ENCODE measurements at regions not wholly inside any gene's neighbourhood (a gene's known extent, or its start where the extent isn't known, plus 50 kb on each side); places are given as distances from the start of the nearest gene placed in this dataset.

- DNase-seq (ENCODE audit: low read depth) = no peak
- TF ChIP-seq CTCF (IDR thresholded peaks at IDR 0.05; ENCODE audit: insufficient read depth, low read length, poor library complexity, severe bottlenecking) = no peak
- Histone ChIP-seq H3K27me3 (ENCODE audit: control insufficient read depth, insufficient read depth, low read length) (no peaks in the 10 kb centered on the region), H3K4me3 (ENCODE audit: low read depth, low read length) (no peak overlapping the region), H3K36me3 (ENCODE audit: control insufficient read depth, insufficient read depth, low read length) (no peaks in the 10 kb centered on the region)
Measured at GRCh38 chr15:39094116-39094515, 486.8 kb upstream of the THBS1 start.

- Histone ChIP-seq H3K27me3 (ENCODE audit: control insufficient read depth, insufficient read depth, low read length) (no peaks in the 10 kb centered on the region), H3K4me3 (ENCODE audit: low read depth, low read length) (no peak overlapping the region), H3K36me3 (ENCODE audit: control insufficient read depth, insufficient read depth, low read length) (no peaks in the 10 kb centered on the region)
- DNase-seq (ENCODE audit: low read depth) = no peak
- no peak for TF ChIP-seq CTCF (IDR thresholded peaks at IDR 0.05; ENCODE audit: insufficient read depth, low read length, poor library complexity, severe bottlenecking)
Measured at GRCh38 chr15:39095218-39095879, 485.5 kb upstream of the THBS1 start.

- TF ChIP-seq CTCF (IDR thresholded peaks at IDR 0.05; ENCODE audit: insufficient read depth, low read length, poor library complexity, severe bottlenecking) = no peak
- Histone ChIP-seq H3K4me3 (ENCODE audit: low read depth, low read length) (no peak overlapping the region), H3K36me3 (ENCODE audit: control insufficient read depth, insufficient read depth, low read length) (no peaks in the 10 kb centered on the region), H3K27me3 (ENCODE audit: control insufficient read depth, insufficient read depth, low read length) (no peaks in the 10 kb centered on the region)
- no peak for DNase-seq (ENCODE audit: low read depth)
Measured at GRCh38 chr15:39096608-39097205, 484.2 kb upstream of the THBS1 start.

- no peaks in the 10 kb centered on the region for H3K27me3 ChIP-seq (ENCODE audit: control insufficient read depth, insufficient read depth, low read length)
- DNase-seq (ENCODE audit: low read depth) = no peak
- H3K4me3 ChIP-seq (ENCODE audit: low read depth, low read length) = no peak overlapping the region
- H3K36me3 ChIP-seq (ENCODE audit: control insufficient read depth, insufficient read depth, low read length) = no peaks in the 10 kb centered on the region
- no peak for TF ChIP-seq CTCF (IDR thresholded peaks at IDR 0.05; ENCODE audit: insufficient read depth, low read length, poor library complexity, severe bottlenecking)
Measured at GRCh38 chr15:39099524-39099923, 481.4 kb upstream of the THBS1 start.

- Histone ChIP-seq H3K36me3 (ENCODE audit: control insufficient read depth, insufficient read depth, low read length) (no peaks in the 10 kb centered on the region), H3K27me3 (ENCODE audit: control insufficient read depth, insufficient read depth, low read length) (no peaks in the 10 kb centered on the region), H3K4me3 (ENCODE audit: low read depth, low read length) (no peak overlapping the region)
- no peak for DNase-seq (ENCODE audit: low read depth)
- no peak for TF ChIP-seq CTCF (IDR thresholded peaks at IDR 0.05; ENCODE audit: insufficient read depth, low read length, poor library complexity, severe bottlenecking)
Measured at GRCh38 chr15:39100106-39100660, 480.7 kb upstream of the THBS1 start.

Measured in kidney epithelial cell (primary cell).